ENCODE measurements at regions not wholly inside any gene's neighbourhood (a gene's known extent, or its start where the extent isn't known, plus 50 kb on each side); places are given as distances from the start of the nearest gene placed in this dataset.

DNA sequence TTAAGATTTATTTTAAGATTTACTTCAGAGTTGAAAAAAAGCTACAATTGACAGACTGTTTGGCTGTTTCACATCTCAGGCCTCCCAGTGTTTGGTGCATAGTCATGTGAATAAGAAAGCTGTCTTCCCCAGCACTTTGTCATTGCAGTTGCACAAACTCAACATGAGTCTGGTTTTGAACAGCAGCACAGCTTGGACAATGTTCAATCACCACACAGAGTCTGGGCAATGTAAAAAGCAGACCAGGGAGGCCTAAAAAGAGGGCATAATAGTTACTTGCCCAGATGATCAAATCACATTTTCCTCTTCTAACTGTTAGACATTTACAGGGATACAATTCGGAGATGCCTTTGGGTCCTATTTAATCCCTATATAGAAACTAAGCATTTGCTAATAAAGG is 1055.0 kb downstream of the RPA4 start:
- no peak overlapping the region for H3K27ac ChIP-seq
- H3K36me3 ChIP-seq (ENCODE audit: insufficient read depth, low read length): no peaks in the 10 kb centered on the region
- DNase-seq (ENCODE audit: low read depth, low spot score): no peak
- no peaks in the 10 kb centered on the region for H3K9me3 ChIP-seq (ENCODE audit: low read depth, low read length)
- TF ChIP-seq FOXP2 (optimal IDR thresholded peaks at IDR 0.05; ENCODE audit: control extremely low read depth, extremely low read length, insufficient read depth) (no peak), POLR2AphosphoS5 (IDR thresholded peaks at IDR 0.05; ENCODE audit: borderline replicate concordance, low read depth, low read length) (no peak), EZH2 (IDR thresholded peaks at IDR 0.05) (no peak)
- no peak overlapping the region for H3K9ac ChIP-seq (ENCODE audit: insufficient read length)
- H3K4me3 ChIP-seq: no peak overlapping the region

DNA sequence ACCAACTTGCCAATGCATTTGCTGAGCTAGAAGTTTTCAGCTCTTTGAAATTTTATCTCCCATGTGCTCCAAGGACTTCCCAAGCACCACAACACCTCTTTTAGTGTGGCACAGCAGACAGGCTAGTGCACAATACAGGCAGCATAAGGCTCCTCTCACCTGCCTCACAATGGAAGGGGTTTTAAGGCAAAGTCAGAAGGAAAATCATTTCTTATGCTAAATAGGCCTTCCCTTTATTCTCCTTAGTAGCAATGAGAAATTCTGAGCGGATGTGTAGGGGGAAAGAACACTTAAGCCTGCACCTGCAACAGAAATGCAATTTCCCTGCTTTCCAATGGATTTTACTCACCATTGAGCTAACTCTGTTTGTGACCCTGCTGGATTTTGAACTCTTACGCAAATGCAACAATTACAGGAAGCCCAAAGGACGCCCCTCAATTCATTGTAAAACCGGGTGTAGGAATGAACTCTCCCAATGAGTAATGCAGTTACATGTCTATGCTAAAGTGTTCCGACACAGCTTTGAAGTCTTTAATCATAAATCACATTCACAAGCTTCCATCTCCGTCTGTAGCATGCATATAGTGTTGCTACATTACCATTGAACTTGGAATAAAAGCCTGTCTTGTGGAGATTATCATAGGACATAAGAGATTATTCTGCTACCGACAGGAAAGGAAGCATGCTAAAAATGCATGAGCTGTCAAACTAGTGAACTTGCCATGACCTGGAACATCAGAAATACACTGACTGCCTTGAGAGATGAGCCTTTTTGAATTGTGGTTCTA is 1084.9 kb downstream of the RPA4 start:
- no peaks in the 10 kb centered on the region for H3K9me3 ChIP-seq (ENCODE audit: low read depth, low read length)
- H3K9ac ChIP-seq (ENCODE audit: insufficient read length): no peak overlapping the region
- DNase-seq (ENCODE audit: low read depth, low spot score): no peak
- H3K36me3 ChIP-seq (ENCODE audit: insufficient read depth, low read length): no peaks in the 10 kb centered on the region
- no peak overlapping the region for H3K4me3 ChIP-seq
- no peak overlapping the region for H3K27ac ChIP-seq
- TF ChIP-seq EZH2 (IDR thresholded peaks at IDR 0.05): no peak
- TF ChIP-seq POLR2AphosphoS5 (IDR thresholded peaks at IDR 0.05; ENCODE audit: borderline replicate concordance, low read depth, low read length): no peak
- TF ChIP-seq FOXP2 (optimal IDR thresholded peaks at IDR 0.05; ENCODE audit: control extremely low read depth, extremely low read length, insufficient read depth): no peak

DNA sequence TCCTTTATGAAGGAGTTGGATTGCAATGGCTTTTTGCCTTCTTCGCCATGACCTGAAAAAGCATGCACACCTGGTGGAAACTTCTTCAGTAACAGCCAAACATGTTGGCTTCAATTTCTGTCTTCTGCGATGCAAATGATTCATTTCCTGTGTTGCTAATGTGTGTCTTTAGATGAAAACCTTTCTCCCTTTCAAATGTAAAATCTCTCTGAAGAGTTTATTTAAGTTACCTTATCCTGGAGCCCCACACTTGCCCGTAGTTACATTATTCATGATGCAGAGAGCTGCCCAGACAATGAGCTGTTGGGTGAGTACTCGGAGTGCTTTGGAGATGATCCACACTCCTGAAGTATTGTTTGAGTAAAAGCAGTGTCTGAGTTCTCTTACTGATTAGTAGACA is 1100.9 kb downstream of the RPA4 start:
- Histone ChIP-seq H3K9me3 (ENCODE audit: low read depth, low read length) (no peaks in the 10 kb centered on the region), H3K27ac (no peak overlapping the region), H3K9ac (ENCODE audit: insufficient read length) (no peak overlapping the region), H3K4me3 (no peak overlapping the region), H3K36me3 (ENCODE audit: insufficient read depth, low read length) (no peaks in the 10 kb centered on the region)
- TF ChIP-seq POLR2AphosphoS5 (IDR thresholded peaks at IDR 0.05; ENCODE audit: borderline replicate concordance, low read depth, low read length) (no peak), FOXP2 (optimal IDR thresholded peaks at IDR 0.05; ENCODE audit: control extremely low read depth, extremely low read length, insufficient read depth) (no peak), EZH2 (IDR thresholded peaks at IDR 0.05) (no peak)
- no peak for DNase-seq (ENCODE audit: low read depth, low spot score)

DNA sequence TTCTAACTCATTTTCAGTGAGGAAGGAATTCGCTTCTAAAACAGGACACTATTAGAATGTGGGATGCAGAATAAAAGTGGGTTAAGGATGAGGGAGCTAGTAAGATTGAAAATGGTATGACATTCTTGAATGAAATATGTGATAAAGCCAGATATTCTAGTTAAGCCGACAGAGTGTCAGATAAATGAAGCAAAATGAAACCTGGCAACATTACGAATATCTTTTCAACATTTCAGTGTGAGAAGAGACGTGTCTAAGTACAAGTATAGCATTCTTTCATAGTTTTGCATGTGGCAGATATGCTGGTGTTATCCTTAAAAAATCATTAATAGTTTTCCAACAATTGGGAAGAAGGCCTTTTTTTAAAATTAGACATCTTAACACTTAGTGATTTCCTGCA is 1101.4 kb downstream of the RPA4 start:
- H3K4me3 ChIP-seq: no peak overlapping the region
- no peak overlapping the region for H3K9ac ChIP-seq (ENCODE audit: insufficient read length)
- H3K9me3 ChIP-seq (ENCODE audit: low read depth, low read length): no peaks in the 10 kb centered on the region
- TF ChIP-seq EZH2 (IDR thresholded peaks at IDR 0.05) (no peak), POLR2AphosphoS5 (IDR thresholded peaks at IDR 0.05; ENCODE audit: borderline replicate concordance, low read depth, low read length) (no peak), FOXP2 (optimal IDR thresholded peaks at IDR 0.05; ENCODE audit: control extremely low read depth, extremely low read length, insufficient read depth) (no peak)
- H3K27ac ChIP-seq: no peak overlapping the region
- no peaks in the 10 kb centered on the region for H3K36me3 ChIP-seq (ENCODE audit: insufficient read depth, low read length)
- no peak for DNase-seq (ENCODE audit: low read depth, low spot score)

DNA sequence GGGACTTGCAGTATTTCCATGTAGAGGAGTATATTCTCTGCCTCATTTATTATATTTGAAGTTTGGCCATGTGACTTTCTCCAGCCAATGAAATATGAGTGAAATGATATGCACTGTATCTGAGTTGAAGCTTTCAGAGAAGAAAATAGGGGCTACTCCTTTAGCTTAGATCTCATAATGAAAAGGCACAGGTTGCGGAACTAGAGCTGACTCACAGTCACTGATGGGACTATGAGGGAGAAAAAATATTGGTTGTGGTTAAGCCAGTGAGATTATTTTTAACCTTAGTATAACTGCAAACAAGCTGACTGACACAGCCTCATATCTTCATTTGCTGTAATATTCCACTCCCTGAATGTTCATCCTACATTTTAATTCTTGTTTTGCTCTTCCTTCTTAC is 1104.3 kb downstream of the RPA4 start:
- H3K27ac ChIP-seq: no peak overlapping the region
- no peak overlapping the region for H3K4me3 ChIP-seq
- TF ChIP-seq POLR2AphosphoS5 (IDR thresholded peaks at IDR 0.05; ENCODE audit: borderline replicate concordance, low read depth, low read length): no peak
- TF ChIP-seq EZH2 (IDR thresholded peaks at IDR 0.05): no peak
- no peak for TF ChIP-seq FOXP2 (optimal IDR thresholded peaks at IDR 0.05; ENCODE audit: control extremely low read depth, extremely low read length, insufficient read depth)
- DNase-seq (ENCODE audit: low read depth, low spot score): no peak
- no peaks in the 10 kb centered on the region for H3K9me3 ChIP-seq (ENCODE audit: low read depth, low read length)
- no peak overlapping the region for H3K9ac ChIP-seq (ENCODE audit: insufficient read length)
- H3K36me3 ChIP-seq (ENCODE audit: insufficient read depth, low read length): no peaks in the 10 kb centered on the region

DNA sequence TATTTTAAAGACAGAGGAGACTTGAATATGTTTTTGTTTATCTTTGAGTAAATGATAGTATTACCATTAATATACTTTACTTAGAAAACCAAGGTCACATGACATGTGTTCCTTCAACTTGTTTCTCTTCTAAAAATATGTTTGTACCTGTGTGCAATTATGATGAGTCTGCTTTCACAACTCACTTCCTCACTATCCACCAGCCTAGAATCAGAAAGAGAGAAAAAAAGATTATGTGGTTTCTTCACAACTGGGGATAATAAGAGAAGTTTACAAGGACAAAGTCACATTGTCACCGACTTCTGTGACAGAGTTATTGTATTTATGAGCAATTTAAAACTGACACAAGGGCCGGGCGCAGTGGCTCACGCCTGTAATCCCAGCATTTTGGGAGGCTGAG is 1112.1 kb downstream of the RPA4 start:
- no peak overlapping the region for H3K4me3 ChIP-seq
- H3K27ac ChIP-seq: no peak overlapping the region
- no peaks in the 10 kb centered on the region for H3K36me3 ChIP-seq (ENCODE audit: insufficient read depth, low read length)
- no peak for TF ChIP-seq FOXP2 (optimal IDR thresholded peaks at IDR 0.05; ENCODE audit: control extremely low read depth, extremely low read length, insufficient read depth)
- no peak for TF ChIP-seq EZH2 (IDR thresholded peaks at IDR 0.05)
- no peak for TF ChIP-seq POLR2AphosphoS5 (IDR thresholded peaks at IDR 0.05; ENCODE audit: borderline replicate concordance, low read depth, low read length)
- DNase-seq (ENCODE audit: low read depth, low spot score): no peak
- H3K9ac ChIP-seq (ENCODE audit: insufficient read length): no peak overlapping the region
- H3K9me3 ChIP-seq (ENCODE audit: low read depth, low read length): no peaks in the 10 kb centered on the region

DNA sequence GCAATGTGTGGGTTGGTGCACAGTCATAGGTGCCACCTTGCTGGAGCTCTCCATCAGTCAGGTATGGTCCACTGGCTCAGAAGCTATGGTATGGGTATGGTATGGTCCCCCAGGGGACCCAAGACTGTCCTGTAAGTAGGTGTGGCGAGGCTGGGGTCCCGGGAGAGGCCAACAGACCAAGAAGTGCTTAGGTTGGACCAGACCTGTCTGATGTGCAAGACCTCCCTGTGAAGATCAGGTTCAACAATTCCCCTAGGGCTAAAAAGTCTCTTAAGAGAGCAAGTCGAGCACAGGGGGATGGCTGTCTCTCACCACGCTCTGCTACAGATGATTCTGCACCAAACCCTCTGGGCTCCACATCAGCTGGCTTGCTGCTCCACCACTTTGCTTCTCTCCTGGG is 1145.0 kb downstream of the RPA4 start:
- Histone ChIP-seq H3K9ac (ENCODE audit: insufficient read length) (no peak overlapping the region), H3K9me3 (ENCODE audit: low read depth, low read length) (no peaks in the 10 kb centered on the region), H3K36me3 (ENCODE audit: insufficient read depth, low read length) (no peaks in the 10 kb centered on the region), H3K27ac (no peak overlapping the region), H3K4me3 (no peak overlapping the region)
- TF ChIP-seq POLR2AphosphoS5 (IDR thresholded peaks at IDR 0.05; ENCODE audit: borderline replicate concordance, low read depth, low read length): no peak
- TF ChIP-seq FOXP2 (optimal IDR thresholded peaks at IDR 0.05; ENCODE audit: control extremely low read depth, extremely low read length, insufficient read depth): no peak
- no peak for TF ChIP-seq EZH2 (IDR thresholded peaks at IDR 0.05)
- DNase-seq (ENCODE audit: low read depth, low spot score): no peak

DNA sequence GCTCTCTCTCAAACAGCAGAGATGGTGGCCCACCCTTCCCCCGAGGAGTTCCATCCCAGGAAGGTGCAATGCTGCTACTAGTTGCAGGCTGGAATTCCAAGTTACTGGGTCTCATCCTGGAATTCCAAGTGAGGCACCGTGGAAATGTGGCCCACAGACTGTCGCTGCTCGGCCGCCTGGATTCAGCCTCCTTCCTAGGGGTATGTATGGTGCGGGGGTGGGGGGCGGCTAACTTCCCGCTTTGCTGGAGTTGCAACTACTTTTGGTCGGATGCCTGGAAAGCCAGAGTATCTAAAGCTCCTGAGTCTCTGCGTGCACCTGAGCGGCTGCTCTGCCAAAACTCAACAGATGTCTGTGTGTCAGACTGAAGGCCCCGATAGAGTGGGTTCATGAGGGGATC is 1146.2 kb downstream of the RPA4 start:
- no peaks in the 10 kb centered on the region for H3K36me3 ChIP-seq (ENCODE audit: insufficient read depth, low read length)
- no peak overlapping the region for H3K4me3 ChIP-seq
- H3K27ac ChIP-seq: no peak overlapping the region
- no peak overlapping the region for H3K9ac ChIP-seq (ENCODE audit: insufficient read length)
- H3K9me3 ChIP-seq (ENCODE audit: low read depth, low read length): no peaks in the 10 kb centered on the region
- no peak for DNase-seq (ENCODE audit: low read depth, low spot score)
- TF ChIP-seq EZH2 (IDR thresholded peaks at IDR 0.05) (no peak), POLR2AphosphoS5 (IDR thresholded peaks at IDR 0.05; ENCODE audit: borderline replicate concordance, low read depth, low read length) (no peak), FOXP2 (optimal IDR thresholded peaks at IDR 0.05; ENCODE audit: control extremely low read depth, extremely low read length, insufficient read depth) (no peak)

DNA sequence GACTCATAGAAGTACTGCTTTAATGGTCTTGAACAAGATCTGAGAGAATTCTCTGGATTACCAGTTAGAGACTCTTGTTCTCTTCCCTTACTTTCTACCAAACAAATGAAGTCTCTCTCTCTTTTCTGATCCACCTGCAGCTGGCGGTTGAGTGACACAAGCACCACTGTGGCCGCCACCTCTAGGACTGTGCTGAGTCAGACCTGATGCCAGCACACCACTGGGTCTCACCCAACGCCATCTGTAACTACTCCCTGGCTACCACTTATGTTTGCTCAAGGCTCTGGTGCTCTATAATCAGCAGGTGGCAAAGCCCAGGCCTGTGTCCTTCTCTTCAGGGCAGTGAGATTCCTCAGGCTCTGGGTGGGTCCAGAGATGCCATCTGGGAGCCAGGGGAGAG is 1173.5 kb downstream of the RPA4 start:
- TF ChIP-seq POLR2AphosphoS5 (IDR thresholded peaks at IDR 0.05; ENCODE audit: borderline replicate concordance, low read depth, low read length) (no peak), FOXP2 (optimal IDR thresholded peaks at IDR 0.05; ENCODE audit: control extremely low read depth, extremely low read length, insufficient read depth) (no peak), EZH2 (IDR thresholded peaks at IDR 0.05) (no peak)
- no peak overlapping the region for H3K27ac ChIP-seq
- no peaks in the 10 kb centered on the region for H3K36me3 ChIP-seq (ENCODE audit: insufficient read depth, low read length)
- no peak overlapping the region for H3K9ac ChIP-seq (ENCODE audit: insufficient read length)
- H3K4me3 ChIP-seq: no peak overlapping the region
- no peaks in the 10 kb centered on the region for H3K9me3 ChIP-seq (ENCODE audit: low read depth, low read length)
- DNase-seq (ENCODE audit: low read depth, low spot score): no peak
